ENCODE measurements at regions not wholly inside any gene's neighbourhood (a gene's known extent, or its start where the extent isn't known, plus 50 kb on each side); places are given as distances from the start of the nearest gene placed in this dataset.

- TF ChIP-seq POLR2A (IDR thresholded peaks at IDR 0.05; ENCODE audit: extremely low read depth, insufficient read length) = no peak
- no peak for TF ChIP-seq CTCF (IDR thresholded peaks at IDR 0.05; ENCODE audit: low read depth, low read length)
- TF ChIP-seq MAX (IDR thresholded peaks at IDR 0.05; ENCODE audit: low read depth, low read length) = no peak
- TF ChIP-seq MYC (IDR thresholded peaks at IDR 0.05; ENCODE audit: low read depth, low read length) = no peak
Observed at GRCh38 chr7:96833676-96834453, 124.2 kb upstream of the SEM1 start.

Data from NB4 (cell line).